ENCODE measurements at regions not wholly inside any gene's neighbourhood (a gene's known extent, or its start where the extent isn't known, plus 50 kb on each side); places are given as distances from the start of the nearest gene placed in this dataset.
"Not testable (repeated sequence)": the region's sequence is repeated elsewhere in the genome, so short reads cannot be mapped to it uniquely, and the experiment has no call there.

DNA sequence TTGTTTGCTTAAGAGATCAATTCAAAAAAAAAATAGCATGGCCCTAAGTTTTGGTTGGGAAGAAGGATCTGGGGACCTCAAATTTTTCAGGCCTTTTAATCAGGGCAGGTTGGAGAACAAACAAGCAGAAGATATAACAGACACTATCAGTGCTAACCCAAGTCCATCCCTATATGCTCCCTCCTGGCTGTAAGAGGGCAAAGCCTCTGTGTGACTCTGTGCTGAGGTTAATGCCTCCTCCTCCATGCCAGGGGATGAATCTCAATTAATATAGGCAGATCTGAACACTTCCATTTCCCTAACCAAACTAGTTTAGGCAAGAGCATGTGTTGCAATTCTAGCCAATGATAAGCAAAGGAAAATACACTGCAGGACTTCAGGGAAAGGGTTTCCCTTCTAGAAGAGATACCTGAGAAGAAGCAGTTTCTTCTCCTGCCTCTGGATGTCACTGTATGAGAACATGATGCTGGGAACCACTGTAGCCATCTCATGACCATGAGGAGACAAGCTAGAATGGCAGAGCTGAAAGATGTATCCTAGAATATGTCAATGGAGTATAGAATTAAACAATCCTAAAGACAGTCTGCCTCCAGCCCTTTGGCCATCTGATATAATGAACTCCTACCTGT, 76.0 kb downstream of the CHD9NB start:
- peak; percentile 24 for DNase-seq

DNA sequence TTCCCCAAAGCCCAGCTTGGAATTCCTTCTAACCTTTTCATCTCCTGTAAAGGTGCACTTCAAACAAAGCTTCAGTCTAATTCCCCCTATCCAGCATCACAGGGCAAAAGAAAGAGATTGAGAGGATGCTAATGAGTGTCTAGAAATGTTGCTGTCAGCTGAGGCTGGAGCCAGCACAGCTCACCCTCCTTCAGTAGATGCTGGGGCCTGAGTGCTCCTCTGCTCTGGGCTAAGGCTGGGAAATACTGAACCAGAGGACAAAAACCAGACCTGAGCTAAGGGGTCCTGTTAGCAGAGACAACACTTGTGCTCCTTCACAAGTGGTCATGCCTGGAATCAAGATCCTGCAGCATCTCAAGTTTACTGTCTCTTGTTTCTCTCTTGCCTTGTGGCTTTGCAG, 85.0 kb downstream of the CHD9NB start:
- DNase-seq = no peak

DNA sequence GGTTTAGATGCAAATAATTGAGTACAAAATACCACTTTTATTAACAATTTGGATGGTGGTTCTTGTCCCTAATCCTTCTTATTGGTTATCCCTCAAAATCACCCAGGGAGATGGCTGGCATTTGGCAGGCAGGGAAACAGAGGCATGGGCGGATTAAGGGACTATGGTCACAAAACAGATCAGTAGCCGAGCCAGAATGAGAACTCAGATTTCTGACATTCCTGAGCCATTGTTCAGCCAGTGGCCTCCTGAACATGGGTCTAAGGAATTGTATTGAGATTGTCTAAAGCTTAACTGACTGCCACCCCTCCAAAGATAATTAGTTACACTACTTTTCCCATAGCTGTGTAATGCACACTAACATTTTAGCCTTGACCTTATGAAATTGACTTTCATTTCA, 88.4 kb downstream of the CHD9NB start:
- DNase-seq = no peak

DNA sequence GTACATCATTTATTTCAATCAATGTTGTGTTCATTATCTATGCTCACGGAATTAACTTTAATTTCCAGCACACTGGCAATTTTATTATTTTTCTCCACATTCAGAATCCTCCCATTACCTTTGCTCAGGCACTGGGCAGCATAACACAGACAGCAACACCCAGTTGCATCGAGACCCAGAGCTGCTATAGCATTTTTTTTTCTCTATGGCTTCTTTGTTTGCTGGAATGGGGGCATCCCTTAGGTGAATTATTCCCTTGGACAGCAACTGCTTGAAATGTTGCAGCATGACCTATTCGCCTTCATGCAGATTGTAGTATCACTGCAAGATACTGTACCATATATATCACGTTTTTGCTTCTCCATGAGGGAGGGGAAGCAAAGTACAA, 88.8 kb downstream of the CHD9NB start:
- no peak for DNase-seq

DNA sequence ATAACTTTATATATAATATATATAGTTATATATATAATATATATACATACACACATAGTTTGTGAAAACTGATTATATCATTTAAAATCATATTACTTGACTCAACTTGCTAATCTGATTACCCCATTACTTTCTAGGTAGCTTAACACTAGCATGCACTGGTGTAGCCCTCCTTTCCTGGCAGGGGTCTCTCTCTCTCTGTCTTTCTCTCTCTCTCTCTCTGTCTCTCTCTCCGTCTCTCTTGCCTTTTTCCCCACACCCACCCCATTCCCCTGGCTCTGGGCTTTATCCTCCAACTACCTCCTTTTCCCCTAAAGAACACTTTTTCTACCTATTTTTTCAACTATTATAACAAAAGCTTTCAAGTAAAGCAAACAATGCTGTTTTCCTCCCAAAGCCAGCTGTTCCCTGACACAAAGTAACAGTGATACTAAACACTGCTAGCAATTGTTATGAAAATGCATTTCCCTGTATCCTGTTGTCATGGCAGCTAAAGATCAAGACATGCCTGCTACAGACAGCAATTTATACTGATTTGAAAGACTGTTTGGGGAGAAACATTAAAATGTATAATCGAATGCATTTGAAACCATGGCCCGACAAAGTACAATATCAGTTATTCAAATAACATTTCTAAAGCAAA, 89.4 kb downstream of the CHD9NB start:
- DNase-seq = no peak

DNA sequence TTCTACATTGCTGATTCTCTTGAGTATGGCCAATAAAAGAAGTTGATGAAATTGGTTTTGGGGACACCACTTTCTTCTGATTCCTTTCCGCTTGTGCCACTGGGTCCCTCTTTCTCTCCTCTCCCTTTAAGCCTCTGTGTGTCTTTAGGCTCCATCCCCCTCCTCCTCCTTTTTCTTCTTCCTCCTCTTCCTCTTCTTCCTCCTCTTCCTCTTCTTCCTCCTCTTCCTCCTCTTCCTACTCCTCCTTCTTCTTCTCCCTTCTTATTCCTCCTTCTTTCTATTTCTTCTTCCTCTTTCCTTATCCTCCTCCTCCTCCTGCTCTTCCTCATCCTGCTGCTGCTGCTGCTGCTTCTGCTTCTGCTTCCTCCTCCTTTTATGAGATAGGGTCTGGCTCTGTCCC, 93.7 kb downstream of the CHD9NB start:
- DNase-seq = no peak

DNA sequence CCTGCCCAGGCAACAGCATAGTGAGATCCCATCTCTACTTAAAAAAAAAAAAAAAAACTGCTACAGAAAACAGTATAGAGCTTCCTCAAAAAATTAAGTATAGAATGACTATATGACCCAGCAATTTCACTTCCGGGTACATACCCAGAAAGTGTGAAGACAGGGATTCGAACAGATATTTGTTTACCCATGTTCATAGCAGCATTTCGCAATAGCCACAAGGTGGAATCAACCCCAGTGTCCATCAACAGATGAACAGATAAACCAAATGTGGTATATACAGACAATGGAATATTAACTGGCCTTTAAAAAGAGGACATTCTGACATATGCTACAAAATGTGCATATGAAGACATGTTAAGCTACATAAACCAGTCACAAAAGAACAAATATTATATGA, 95.5 kb downstream of the CHD9NB start:
- DNase-seq = no peak

DNA sequence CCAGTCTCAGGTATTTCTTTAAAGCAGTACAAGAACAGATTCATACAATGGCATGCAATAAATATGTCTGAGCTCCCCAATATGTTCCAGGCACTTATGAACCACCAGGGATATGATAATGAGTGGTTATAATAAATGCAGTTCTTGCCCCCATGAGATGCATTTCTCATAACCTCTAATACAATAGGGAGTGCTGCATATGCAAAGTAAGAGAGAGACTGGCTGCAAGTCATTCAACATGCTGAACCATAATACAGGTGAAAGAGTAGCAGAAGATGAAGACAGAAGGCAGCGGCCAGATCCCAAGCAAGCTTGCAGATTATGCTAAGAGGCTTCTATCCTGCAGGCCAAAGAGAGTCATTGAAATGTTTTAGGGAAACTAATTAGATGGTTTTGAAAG, 96.7 kb downstream of the CHD9NB start:
- no peak for DNase-seq

DNA sequence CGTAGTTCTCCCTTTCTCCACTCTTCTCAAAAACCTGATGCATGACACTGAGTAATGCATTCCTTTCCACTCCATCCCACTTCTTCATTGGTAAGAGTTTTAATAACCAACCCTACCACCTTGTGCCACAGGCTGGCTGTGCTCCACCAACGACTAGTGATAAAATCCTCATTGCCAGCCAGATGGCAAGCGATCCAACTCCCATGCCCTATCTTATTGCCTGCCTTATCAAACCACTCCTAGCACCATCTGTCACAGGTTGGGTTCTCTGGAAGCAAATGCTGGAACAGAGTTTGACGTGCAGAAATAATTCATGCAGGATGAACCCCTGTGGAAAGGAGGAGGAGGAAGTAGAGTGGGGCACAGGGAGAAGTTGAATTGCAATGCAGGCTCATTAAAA, 99.5 kb downstream of the CHD9NB start:
- DNase-seq = no peak

DNA sequence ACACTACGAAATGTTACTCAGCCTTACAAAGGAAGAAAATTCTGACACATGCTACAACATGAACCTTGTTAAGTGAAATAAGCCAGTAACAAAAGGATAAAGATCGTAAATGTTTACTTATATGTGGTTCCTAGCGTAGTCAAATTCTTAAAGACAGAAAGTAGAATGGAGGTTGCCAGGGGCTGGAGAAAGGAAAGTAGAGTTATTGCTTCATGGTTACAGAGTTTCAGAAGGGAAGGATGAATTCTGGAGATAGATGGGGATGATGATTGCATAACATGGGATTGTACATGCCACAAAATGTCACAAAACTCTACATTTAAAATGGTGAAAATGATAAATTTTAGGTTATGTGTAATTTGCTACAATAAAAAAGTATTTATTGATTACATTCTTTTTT, 103.8 kb downstream of the CHD9NB start:
- DNase-seq = no peak

DNA sequence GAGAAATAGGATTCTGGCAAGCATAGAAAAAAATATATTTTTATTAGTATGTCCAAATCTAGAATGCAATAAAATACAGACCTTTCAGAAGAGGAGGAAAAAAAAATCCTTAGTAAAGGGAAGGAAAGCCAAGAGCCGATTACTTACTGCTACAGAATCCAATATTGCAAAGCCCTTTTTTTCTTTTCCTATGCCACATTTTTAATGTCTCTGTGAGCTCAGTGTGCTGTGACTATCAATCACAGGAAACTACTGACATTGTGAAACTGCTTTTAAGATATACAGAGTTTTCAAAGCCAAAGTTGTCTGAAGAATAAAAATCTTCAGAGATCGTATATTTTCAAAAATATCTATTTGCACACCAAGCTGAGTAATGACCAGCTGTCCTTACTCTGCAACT, 120.4 kb downstream of the CHD9NB start:
- DNase-seq = no peak

DNA sequence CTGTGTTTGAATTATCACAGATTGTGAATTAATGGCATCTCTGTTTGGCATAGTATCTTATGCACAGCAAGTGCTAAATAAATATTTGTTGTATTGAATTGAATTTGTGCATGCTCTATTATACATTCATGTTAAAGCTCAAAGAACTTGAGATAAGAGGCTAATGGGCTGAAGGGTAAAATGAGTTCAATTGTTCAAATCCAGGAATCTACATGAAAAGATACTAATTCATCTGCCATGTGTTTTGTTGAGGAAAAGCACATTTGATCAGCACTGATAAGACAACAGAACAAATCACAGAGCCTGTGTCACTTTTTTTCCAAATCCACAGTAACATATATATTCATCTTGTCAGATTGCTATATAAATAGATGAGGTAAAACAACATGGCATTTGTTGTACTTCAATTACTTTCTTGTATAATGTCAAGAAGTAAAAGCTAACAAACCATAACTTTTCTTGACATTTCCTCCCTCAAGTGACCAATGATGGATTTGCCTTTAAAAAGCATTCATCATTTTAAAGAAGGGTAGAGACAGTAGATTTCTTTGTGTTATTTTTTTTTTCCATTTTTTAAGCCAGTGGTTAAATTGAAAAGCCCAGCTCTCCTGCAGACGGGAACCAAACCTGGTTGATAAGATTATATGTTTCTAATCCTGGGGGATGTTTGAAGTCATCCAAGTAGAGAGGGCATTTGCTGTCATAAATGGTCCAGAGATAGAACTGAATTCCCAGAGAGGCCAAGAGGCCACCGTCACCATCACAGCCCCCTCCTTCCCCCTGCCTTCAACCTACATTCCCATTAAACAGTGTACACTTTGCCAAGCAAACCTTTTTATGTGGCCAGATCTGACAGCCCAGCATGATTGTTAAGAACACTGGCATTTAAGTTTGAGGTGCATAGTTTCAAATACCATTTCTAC, 123.0 kb downstream of the CHD9NB start:
- DNase-seq = no peak

DNA sequence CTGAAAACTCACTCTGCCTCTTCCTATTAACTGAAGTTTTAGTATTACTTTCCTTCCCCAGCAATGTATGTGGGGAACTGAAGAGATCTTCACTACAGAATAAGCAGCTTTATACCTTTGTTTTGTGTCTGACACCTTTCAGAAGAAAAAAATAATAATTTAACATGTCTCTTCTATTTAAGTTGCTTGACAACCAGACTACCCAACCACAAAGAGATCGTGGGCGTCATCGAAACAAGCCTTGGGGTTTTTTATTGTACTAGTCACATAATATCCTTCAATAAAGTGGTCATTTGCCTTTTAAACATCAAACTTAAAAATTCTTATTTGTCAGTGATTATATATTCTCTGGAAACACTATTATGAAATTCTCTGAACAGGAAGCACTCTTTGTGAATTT, 123.7 kb downstream of the CHD9NB start:
- DNase-seq = no peak

DNA sequence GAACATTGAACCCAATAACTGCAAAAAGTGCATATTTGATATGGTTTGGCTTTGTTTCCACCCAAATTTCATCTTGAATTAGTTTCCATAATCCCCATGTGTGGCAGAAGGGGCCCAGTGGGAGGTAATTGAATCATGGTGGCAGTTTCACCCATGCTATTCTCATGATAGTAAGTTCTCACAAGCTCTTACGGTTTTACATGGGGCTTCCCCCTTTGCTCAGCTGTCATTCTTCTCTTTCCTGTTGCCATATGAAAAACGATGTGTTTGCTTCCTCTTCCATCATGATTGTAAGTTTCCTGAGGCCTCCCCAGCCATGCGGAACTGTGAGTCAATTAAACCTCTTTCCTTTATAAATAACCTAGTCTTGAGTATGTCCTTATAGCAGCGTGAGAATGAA, 127.6 kb downstream of the CHD9NB start:
- DNase-seq = no peak

DNA sequence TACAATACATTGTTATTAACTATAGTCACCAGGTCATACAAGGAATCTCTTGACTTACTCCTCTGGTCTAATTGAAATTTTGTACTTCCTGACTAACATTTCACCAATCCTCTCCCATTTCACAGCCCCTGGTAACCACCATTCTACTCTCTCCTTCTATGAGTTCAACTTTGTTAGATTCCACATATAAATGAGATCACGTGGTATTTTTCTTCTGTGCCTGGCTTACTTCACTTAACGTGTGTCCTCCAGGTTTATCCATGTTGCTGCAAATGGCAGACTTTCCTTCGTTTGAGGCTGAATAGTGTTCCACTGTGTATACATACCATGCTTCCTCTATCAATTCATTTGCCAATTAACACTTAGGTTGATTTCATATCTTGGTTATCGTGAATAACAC, 128.5 kb downstream of the CHD9NB start:
- no peak for DNase-seq

DNA sequence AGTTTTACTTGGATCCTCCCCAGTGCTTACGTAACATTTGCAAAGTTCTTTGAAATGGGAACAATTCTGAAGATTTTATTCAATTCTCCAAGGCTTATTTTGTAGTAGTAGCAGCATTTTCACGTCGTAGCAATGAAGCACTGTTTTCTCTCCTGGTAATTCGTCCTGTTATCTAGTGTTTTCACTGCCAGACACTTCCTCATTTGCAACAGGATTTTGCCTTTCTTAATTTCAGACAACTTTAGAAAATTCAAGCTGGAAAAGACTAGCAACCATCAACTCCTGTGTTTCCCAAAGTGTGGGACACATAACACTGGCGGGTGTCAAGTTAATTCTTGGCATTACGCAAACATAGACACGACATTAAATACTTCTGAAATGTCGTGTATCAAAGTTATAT, 131.6 kb downstream of the CHD9NB start:
- no peak for DNase-seq

DNA sequence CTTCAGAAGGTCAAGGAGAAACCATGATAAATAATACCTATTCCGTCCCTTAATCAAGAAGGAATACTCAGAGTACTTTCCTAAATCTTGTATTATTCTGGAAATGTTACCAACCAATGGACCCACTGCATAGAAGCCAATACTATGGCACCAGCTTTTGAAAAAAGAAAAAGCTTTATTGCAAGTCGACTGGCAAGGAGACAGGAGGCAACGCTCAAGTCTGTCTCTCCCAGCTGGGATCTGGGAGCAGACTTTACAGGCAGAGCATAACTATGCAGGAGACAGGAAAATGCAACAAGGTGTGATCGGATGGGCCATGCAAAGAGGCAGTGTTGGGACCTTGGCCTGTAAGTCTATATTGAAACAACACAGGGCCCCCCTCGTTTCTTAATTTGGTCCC, 132.4 kb downstream of the CHD9NB start:
- no peak for DNase-seq

DNA sequence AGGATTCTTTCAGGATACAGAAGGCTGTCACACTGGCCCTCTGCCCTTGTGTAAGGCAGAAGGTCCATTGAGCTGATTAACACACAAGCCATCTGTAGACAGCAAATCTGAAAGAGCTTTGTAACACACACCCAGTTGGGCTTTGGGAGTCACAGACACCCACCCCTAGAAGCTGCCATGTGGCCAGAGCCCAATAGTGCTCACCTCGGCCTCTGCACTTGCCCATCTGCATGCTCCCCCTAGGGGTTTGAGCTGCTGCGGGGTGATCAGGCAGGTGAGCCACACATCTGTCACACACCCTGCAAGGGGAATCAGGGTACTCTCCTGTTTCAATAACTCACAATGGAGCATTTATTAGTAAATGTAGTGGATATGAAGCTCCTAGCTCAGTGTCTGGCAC, 138.3 kb downstream of the CHD9NB start:
- no peak for DNase-seq

DNA sequence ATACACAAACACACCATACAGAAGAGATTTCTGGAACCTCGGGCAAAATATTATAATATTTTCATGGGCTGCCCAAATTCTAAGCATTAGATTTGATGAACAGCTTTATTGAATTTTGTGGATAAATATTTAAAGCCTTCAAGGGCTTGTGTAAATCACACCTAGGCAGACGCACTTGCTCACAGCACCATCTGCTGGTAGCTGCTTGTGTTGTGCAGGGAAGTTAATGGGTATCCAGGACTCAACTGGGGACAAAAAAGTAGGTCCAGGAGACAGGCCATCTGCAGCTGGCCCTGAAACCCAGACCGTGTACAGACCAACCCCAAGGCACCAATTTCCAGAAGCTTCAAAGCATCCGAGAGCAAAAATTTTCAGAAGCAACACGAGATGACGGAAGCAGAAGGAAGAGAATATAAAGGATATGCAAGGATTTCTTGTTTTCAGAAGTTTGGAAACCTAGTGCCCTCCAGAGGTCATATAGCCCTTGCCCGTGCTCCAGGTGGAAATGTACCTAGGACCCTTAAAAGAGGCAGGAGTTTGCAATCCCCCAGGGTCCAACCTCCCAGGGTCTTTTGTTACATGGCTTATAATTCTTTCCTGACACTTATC, 140.0 kb downstream of the CHD9NB start:
- peak; percentile 45 for DNase-seq

DNA sequence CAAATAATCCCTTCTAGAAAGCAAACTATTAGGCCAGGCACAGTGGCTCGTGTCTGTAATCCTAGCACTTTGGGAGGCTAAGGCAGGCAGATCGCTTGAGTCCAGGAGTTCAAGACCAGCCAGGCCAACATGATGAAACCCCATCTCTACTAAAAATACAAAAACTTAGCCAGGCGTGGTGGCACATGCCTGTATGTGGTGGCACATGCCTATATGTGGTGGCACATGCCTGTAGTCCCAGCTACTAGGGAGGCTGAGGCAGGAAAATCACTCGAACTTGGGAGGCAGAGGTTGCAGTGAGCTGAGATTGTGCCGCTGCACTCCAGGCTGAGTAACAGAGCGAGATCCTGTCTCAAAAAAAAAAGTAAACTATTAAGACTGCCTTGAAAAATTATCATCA, 144.6 kb downstream of the CHD9NB start:
- DNase-seq = not testable (repeated sequence)

DNA sequence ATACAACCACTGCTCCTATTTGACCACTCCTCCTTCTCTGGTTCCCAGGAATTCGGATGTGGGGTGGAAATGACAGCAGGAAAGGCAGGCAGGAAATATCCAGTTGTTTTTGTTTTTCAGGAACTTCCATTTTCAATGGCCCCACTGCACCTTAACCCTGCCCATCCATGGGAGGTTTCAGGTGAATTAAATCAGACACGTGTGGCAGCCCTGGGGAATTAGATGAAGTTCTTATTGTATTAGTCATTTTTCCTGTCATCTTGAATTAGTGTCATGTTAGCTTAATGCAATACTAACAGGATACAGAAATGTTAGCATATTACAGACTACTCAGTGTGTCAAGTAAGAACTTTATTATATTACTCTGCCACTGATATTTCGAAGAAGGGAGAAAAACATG, 146.4 kb downstream of the CHD9NB start:
- DNase-seq = no peak

DNA sequence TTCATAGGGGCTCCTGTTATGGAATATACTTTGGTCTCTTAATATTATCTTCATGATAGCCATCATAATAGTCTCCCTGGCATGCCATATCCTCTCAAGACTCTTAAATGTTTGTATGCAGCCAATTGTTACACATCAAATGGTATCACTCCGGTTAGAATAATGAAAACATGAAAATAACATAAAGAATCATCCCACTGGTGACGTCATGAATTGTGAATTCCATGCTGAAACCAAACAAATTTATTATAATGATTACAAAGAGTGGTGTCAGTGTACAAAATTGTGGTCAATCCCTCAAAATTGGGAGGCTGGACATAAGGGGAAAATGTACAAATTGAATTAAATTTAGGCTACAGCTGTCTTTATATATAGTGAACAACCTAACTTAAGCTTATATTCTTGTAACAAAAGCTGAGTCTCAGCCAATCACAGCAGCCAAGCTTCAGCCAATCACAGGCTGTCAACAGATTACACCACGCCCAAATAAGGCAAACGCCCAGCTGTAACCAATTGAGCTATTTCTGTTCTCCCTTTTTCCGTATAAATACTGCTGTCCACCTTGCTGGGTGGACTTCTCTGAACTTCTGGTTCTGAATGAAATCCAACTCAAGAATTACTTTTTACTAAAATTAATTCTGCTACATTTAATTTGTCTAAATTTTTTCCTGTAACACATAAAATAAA, 156.1 kb downstream of the CHD9NB start:
- DNase-seq = no peak

DNA sequence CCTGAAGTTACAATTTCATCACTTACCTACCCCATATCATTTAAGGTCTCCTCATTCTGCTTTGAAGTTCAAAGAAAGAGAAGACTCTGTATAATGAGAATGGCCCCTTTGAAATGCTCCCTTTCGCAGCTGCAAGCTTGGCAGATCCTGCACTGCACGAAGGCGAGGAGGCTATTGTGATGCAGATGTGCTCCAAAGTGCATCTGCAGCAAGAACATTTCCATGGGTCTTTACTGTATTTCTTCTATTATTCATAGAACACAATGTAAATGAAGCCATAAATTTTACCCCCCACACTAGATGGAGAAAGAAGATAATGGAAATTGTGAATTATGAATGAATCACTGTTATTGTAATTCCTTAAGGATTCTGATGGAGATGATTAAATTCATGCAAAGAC, 178.7 kb downstream of the CHD9NB start:
- DNase-seq = no peak

Data from inflammatory macrophage treated with lipopolysaccharide for 4 hours (primary cell).